IPS-NIHi7 (cell line): ENCODE measurements at regions not wholly inside any gene's neighbourhood (a gene's known extent, or its start where the extent isn't known, plus 50 kb on each side); places are given as distances from the start of the nearest gene placed in this dataset.
"Not testable (repeated sequence)": the region's sequence is repeated elsewhere in the genome, so short reads cannot be mapped to it uniquely, and the experiment has no call there.

ENCODE experiments used
- DNase-seq: peaks from one replicate; pipeline ENCODE4 v3.0.0; 2012; ENCODE audit warnings: mixed read lengths; ENCODE audit errors: extremely low spot score

DNA sequence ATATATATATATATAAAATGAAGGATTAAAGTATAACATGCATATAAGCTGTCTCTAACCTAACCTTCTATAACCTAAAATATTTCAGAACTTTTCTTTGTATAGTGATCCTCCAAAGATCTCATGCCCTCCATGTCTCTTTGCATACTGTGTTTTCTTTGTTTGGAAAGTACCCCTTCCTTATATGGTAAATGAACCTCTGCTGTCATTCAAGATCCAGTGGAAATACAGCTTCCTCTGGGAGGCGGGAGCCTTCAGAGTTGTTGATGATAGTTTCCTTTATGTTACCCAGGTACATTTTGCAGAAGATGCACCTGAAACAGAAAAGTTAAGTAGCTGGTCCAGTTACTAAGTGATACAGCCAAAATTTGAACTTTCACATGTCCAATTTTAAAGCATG lies 233.3 kb upstream of the FOXP2 start:
- peak; percentile 10 for DNase-seq

DNA sequence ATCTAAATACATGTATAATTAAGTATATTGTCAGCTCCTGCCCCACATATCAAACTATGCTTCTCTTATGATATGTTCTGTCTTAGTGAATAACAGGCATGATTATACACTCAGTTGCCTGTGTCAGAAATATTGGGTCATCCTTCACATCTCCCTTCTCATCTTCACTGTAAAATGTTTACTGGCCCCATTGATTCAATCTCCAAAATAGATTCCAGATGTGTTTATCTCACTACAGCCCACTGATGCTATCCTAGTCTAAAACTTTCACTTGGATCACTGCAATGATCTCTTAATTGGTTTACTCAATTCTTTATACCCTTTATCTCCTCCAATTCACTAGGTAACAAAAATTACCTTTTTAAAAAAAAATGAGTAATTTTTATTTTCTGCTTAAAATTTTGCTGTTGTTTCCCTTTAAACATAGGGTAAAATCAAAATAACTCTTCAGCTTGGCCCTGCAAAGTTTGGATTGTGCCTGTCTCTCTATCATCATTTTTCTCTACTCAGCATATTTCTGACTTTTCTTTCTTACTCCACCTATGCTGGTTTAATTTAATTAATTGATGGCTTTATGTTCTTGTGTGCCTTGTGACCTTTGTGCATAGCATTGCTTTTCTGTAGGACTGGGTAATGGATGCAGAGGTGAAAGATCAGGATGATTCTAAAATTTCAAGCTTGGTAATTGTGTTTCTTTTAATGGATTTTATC lies 233.9 kb upstream of the FOXP2 start:
- DNase-seq, result no peak

DNA sequence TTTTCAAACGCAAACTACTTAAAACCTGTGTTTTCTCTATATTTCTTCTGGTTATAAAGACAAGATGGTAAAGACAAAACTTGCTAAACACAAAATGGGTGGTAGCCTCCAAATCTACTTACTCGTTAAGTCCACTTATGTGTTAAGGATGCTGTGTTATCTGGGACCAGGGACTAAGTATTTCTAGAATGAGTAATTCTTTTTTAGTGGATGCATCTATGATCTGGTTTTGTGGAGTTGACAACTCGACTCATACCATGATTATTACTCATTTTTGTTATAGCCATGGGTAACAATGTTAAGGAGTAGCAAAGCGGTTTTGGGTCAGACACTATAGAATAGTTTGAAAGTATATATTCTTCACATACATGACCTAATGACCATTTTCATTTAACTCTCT lies 239.5 kb upstream of the FOXP2 start:
- DNase-seq, result no peak

DNA sequence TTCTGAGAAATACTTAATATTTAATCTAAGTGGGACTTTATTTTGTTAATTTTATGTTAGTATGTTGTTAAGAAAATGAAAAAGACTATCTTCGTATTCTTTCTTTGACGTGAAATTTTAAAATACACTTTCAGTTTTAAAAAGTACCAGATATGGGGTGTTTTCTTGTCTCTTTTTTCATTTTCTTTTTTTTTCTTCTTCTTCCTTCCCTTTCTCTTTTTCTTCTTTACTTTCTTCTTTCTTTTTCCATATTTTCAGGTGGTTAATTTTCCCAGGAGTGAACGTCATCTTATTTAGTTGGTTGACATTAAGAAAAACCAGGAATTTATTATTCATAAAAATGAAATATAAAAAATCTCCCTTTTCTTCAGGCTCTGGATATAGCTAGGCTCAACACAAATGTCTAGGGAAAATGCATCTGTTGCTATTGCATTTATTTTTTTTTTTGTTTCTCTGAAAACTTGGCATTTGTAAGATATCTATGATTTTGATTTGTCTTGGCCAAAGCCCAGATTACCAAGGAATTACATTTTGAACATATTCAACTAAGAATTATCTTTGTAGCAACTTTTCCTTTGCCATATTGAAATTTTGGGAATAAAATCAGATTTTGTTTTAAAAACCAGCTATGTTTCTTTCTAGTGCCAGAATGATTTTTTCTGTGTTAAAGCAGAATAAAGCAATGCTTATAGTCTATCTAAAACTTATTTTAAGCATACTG lies 241.3 kb upstream of the FOXP2 start:
- DNase-seq, result no peak

DNA sequence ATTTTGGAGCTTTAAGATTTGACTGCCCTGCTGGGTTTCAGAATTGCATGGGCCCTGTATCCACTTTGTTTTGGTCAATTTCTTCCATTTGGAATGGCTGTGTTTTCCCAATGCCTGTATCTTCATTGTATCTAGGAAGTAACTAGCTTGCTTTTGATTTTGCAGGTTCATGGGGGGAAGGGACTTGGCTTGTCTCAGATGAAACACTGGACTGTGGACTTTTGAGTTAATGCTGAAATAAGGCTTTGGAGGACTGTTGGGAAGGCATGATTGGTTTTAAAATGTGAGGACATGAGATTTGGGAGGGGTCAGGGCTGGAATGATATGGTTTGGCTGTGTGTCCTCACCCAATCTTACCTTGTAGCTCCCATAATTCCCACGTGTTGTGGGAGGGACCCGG lies 245.2 kb upstream of the FOXP2 start:
- not testable (repeated sequence) for DNase-seq

DNA sequence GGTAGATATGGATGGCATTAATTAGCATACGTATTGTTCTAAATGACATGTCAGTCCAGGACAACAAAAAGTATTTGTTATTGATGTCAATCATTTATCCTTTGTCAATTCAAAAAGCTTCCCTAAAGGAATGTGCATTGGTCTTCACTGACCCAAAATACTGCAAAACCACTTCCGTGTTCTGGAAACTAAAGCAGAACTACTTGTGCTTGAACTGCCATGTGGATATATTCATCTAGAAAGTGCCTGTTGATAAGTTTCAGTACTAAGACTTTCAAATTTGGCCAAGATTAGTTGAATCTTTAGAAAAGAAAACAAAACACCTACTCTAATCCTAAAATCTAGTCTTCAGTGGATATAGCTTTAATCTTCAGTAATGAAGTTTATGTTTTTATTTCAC lies 242.1 kb upstream of the PPP1R3A start:
- no peak for DNase-seq

DNA sequence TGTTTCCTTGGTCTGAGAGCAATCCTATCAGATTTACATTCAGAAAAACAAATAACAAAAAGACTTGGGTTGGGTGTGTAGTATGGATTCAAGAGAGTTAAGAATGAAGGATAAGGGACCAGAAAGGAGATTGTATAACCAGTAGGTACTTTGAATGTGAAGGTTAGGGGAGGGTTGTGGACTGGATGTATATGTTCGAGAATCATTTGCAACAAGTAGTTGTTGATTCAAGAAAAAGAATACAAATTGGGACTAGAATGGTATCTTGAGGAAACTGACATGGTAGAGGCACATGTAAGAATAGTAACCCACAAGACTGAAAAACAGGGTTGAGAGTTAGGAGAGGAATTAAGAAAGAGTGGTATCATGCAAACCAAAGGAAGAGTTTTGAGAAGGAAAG lies 240.0 kb upstream of the PPP1R3A start:
- no peak for DNase-seq

DNA sequence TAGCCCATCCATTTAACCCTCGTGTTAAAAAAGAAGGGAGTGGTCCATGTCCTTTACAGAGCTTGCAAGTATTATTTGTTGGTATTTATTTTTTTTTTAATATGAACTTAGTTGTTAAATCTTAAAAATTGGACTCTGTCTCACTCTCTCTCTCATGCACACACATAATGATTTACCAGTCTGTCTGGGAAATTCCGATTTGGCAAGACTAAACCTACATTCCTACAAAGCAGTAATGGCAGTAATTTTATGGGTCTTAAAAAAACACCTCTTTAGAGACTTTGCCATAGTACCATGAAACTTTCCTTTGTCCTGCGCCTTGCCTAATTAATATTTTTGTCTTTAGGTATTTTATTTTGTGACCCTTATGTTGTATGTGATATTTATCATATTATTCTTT lies 239.5 kb upstream of the PPP1R3A start:
- no peak for DNase-seq

DNA sequence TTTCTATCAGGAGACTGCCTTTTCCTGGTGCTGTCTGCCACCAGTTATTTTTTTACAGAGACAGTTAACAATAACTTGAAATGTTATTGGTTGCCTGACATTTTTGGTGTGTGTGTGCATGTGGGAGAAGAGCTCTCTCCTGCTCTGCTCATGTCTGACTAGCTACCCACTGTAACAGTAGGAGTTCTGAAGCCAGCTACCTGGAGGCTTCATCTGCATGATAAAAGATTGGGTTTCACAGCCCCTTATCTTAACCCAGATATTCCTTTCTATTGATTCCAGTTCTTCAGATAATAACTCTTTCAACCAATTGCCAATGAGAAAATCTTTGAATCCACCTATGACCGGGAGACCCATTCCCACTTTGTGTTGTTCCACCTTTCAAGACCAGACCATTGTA lies 237.4 kb upstream of the PPP1R3A start:
- DNase-seq, result no peak

DNA sequence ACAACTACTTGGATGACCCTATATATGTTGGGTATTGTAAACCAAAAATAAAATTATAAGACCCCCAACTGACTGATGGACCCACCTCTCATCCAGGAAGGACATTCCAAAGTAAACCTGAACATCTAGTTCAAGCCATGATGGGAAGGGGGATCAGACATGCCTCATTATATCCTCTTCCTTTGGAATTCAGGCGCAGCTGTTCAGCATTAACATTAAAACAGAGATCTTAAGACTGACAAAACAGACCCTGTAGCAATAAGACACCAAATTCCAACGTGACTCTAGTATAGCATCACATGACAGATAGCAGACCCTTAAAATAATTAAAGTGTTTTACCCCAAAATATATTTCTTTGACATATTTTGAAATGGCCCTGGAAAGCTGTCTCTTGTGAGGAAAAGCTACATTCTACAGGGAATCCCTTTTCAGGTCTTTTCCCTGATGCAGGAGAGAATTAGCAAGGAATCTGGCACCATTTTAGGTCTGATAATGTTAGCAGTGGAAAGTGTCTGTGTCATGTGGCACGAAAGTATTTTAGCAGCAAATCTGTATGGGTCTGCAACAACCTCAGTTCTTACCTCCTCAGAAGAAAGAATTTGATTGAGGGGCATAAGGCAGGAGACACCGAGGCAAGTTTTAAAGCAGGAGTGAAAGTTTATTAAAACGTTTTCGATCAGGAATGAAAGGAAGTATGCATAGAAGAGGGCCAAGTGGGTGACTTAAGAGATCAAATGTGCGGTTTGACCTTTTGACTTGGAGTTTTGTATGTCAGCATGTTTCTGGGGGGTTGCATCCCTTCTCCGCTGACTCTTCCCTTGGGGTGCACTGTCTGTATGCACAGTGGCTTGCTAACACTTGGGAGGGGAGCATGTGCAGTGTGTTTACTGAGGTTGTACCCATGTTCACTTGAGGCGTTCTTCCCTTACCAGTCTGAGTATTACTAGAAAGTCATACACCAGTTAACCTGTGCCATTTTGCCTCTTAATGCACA lies 236.6 kb upstream of the PPP1R3A start:
- no peak for DNase-seq

DNA sequence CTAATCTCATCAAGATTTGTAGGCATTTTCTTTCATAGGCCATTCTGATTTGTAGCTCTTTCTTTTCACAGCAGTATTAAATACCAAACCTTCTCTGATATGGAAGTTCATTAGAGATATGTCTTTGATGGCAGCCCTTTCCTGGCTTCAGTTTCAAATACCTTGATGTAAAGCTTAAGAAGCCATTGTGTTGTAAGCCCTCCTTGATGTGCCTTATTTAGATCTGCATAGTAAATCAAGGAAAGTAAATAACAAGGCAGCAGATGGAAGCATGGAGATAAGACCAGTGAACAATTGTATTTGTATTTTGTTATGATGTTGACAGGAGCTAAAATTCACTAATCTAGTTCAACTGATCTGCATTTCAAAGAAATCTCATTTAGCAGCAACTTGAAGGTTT lies 234.9 kb upstream of the PPP1R3A start:
- DNase-seq, result no peak

DNA sequence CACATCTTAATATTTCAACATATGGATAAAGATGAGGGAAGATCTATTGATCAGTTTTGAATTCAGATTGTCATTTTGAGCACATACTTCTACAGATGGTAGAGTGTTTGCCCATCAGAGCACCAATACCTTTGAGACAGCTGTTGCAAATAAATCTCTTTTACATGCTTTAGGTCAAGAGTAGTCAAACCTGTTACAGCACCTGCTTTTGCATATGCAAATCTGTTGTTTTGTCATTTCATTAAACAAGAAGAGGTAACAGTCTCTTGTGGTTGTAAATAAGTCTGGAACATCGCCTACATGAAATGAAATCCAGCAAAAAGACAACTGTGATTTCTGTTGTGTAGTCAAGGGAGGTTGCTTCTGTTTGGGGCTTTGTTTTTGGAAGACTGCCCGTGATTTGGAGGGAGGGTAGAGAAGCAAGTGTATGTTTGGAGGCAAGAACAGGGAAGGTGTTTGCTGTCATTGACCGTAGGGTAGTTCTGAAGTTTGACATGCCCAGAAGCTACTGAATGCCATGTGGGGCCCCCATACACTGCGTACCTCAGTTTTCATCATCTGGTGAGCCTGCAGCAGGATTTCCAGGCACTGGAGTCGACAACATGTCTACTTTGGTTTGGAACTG lies 233.6 kb upstream of the PPP1R3A start:
- peak; percentile 10 for DNase-seq

DNA sequence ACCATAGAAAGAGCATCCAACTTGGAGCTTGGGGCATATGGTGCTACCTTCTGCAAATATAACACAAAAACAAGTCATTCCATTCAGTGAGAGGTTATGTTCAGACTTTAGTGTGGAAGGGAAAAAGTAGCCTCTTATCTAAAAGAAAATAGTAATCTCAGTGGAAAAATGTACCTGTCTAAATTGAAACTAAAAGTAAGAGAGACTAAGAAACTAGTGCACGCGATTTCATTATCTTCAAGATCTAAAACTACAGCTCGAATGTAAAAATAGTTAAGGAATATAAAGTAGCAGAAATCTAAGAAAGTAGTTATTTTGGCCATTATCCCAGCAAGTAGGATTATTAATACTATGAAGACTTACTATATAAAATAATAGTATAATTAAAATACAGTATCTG lies 233.0 kb upstream of the PPP1R3A start:
- DNase-seq, result no peak

DNA sequence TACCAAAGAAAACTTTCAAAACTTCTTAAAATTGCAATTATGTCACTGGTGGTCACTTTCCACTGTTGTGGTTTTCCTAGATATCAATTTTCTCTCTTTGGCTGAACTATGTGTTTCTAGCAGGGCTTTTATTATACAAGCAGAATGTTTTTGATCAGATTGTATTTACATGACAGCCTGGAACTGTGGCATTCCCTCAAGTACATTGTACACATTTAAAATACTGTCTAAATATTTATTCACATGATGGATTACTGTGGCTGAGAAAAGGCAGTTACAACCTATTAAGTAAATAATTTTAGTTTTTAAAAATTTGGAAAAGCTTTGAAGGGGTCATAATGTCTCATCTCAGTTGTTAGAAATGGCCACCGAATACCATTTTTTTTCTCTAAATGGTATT lies 231.9 kb upstream of the PPP1R3A start:
- DNase-seq, result no peak

DNA sequence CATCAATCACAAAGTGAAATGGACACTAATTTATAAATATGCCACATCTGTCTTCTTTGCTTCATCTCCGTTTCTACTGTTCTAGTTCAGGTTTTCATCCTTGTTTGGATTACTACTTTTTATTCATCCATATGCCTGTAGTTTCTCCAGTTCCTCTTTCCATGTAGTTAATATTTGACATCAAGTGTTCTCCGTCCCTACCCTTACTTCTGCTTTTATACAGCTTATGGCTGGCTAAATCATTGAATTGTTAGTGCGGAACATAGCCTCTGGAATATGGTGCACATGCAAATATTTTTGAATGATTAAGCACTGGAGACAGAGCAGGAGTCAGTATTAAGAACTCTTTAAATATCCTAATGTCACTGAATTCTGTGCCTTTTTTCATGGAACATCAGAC lies 230.0 kb upstream of the PPP1R3A start:
- DNase-seq, result no peak

DNA sequence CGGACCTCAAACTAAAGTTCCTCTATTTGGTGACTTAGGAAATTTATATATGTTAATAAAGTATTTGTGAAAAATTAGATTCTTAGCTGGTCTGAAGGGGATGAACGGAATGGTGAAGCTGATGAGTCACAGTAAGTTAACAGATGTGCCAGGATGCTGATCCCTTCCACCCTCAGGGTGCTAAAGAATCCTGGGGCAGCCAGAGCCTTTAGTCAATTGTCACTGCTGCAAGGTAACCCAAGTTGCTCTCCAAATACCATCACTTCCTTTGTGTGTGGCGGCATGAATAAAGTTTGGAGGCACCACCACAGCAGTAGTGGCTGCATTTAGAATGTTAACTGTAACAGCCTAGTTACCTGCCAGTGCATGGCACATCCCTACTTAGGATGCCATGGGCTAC lies 222.6 kb upstream of the PPP1R3A start:
- DNase-seq, result peak; percentile 31

DNA sequence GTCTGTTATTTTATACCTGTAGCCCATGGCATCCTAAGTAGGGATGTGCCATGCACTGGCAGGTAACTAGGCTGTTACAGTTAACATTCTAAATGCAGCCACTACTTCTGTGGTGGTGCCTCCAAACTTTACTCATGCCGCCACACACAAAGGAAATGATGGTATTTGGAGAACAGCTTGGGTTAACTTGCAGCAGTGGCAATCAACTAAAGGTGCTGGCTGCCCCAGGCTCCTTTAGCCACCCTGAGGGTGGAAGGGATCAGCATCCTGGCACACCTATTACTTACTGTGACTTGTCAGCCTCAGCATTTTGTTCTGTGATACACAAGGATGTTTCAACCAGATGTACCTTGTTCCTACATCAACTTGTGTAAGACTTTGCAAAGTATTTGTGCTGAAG lies 221.8 kb upstream of the PPP1R3A start:
- DNase-seq, result no peak

DNA sequence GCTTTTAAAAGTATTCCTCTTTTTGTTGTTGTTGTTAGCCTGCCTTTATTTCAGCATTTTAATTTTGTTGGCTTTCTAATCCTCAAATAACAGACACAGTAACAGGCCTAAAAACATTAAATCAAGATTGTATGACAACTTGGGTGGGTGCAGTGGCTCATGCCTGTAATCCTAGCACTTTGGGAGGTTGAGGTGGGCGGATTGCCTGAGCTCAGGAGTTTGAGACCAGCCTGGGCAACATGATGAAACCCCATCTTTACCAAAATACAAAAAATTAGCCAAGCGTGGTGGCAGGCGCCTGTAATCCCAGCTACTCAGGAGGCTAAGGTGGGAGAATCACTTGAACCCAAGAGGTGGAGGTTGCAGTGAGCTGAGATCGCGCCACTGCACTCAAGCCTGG lies 220.9 kb upstream of the PPP1R3A start:
- not testable (repeated sequence) for DNase-seq

DNA sequence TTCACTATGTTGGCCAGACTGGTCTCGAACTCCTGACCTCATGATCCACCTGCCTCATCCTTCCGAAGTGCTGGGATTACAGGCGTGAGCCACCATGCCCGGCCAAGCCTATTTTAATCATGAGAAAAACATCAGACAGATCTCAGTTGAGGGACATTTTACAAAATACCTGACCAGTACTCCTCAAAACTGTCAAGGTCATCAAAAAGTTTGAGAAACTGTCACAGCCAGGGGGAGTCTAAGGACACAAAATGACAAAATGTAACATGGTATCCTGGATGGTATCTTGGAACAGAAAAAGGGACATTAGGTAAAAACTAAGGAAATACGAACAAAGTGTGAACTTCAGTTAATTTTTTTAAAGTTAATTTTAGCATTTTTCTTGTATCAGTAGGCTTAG lies 219.8 kb upstream of the PPP1R3A start:
- no peak for DNase-seq

DNA sequence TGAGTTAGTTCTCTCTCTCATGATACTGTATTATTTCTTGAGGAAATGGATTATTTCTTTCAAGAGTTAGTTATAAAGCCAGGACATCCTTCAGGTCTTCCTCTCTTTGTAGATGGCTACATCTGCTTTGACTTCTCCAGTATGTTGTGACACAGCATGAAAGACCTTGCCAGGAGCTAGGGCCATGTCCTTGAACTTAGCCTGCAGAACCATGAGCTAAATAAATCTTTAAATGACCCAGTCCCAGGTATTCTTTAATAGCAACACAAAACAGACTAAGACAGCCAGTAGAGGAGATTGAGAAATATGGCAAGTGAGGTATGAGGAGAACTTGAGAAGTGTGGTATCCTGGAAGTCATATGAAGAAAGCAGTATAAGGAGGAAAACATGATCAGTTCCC lies 214.9 kb upstream of the PPP1R3A start:
- DNase-seq, result no peak

DNA sequence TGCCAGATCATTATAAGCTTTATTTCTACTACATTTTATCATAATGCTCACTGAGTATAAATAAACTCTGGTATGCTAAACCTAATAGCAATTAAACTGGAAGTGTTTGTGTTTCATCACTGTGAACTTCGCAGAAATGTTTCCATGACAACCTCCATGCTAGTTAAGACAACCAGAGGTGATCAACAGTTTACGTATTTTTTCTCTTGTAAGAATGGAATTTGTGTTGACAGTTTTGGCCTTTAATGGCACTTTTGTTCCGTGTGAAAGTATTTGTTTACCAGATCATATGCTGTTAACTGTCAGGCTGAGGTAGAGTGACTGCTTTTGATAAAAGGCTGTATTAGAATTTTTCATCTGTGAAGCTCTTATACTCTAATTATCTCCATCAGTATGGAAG lies 212.1 kb upstream of the PPP1R3A start:
- DNase-seq, result no peak

DNA sequence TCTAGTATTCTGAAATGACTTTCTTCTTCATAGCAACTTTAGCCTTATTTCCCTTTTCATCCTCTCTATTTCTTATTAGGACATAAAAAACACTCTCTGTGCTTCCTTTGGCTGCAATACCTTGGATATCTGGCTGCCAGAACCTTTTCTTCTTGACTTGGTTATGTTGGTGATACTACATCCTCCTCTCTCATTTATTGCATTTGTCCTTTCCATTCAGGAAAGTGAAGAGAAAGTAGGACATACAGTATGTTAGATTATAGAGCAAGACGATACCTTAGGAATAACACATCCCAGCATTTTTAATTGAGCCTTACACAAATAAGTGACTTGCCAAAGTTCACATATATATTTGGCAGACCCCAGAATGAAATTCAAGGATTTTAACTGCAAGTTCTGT lies 210.1 kb upstream of the PPP1R3A start:
- DNase-seq, result no peak
